Inflammatory macrophage treated with lipopolysaccharide for 1 hour (primary cell): ENCODE measurements at regions not wholly inside any gene's neighbourhood (a gene's known extent, or its start where the extent isn't known, plus 50 kb on each side); places are given as distances from the start of the nearest gene placed in this dataset.

ENCODE experiments used
- DNase-seq, 2 donors: peaks; one replicate each; pipeline ENCODE4 v3.0.0-alpha.2; 2020 to 2022

DNA sequence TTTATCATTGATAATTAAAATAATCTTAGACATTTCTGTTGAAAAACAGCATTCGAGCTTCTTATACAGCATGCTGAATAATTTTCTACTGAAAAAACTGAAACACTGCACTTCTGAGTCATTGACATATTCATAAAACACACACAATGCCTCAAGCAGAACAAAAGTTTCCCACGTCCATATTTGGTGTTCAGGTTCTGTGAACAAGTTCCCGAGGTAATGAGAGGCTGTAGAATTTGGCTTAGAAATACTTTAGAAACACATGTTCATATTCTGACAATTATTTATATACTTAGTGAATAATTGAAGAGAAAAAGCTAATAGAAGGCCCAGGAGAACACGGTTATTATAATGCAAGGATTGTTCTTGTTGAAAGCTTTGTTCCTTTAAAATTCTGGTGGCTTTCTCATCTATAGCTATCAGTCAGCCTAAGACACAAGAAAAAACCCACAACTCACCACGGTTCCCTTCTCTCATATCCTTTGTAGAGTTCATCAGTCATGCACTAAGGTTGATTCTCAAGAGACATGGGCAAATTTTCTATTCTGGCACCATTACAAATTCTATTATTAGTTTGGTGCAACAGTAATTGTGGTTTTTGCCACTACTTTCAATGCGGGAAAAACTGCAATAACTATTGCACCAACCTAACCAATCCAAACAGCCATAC is 194.4 kb downstream of the TMX3 start:
- DNase-seq, result no peak

- DNase-seq, result no peak
Measured at GRCh38 chr18:68519336-68519735, 195.6 kb downstream of the TMX3 start.

DNA sequence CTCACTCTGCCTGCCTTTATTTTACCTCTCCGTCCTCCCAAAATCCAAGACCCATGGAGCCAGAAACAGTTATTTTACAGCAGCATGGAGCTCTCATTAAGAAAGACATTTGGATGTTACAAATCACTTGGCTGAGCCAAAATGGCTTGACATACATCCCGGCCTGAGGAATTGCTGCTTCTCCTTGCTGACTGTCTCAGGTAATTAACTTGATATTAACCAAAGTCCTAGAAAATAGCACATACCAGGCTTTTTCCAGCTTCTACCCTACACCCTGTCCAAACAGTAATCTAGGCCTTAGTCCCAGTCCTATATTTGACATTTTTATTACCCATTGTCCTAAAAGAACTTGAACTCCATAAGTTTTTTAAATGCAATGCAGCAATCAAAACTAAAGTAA is 205.0 kb downstream of the TMX3 start:
- DNase-seq, result no peak

DNA sequence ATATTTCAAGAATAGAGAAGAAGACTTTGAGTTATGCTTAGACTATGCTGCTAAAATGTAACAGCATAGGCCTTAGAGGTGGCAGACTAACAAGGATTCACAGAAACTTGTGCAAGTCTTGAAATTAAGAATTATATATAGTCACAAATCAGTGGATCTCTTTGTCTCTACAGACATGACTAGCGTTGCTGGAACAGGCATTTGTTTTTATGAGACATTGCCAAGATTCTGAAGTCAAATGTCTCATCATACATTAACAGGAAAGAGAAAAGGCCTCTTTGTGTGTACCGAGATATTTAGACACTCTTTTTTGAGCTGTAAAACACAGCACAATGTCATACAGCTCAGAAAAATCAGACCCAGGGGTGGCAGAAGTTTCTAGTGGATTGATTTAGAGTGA is 207.1 kb downstream of the TMX3 start:
- no peak for DNase-seq

GRCh38 chr18:68505178-68505574 is 209.7 kb downstream of the TMX3 start:
- DNase-seq, result no peak

DNA sequence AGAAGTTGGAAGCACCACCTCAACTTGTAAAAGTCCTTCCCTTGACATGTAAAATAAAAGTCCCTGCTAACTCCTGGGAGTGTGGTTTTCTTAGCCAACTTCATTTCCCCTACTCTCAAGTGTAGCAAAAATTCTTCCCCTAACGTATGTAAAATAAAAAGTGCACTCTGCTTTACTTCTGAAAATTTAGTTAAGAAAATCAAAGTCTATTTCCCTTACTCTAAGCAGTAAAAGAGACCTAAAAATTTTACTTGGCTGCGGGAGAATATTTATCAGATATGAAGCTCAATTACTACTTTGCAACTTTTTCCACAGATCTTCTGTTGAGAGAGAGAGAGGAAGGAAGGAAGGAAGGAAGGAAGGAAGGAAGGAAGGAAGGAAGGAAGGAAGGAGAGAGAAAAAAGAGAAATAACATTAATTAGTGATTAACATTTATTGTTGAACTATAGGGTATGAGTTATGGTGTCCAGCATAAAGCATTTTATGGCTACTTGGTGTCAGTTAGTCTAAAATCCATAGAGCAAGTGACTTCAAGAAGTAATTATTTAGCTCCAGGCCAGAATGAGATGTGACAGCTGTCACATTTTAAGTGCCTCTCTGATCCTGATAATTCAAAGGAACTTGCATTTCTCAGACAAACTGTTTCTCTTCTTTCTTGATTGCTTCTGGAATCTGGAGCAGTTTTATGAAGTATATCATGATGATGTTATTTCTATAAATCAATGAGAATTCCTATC is 210.3 kb downstream of the TMX3 start:
- DNase-seq, result no peak

- no peak for DNase-seq
Measured at GRCh38 chr18:68500556-68500955, 214.4 kb downstream of the TMX3 start.

- DNase-seq, result no peak
Measured at GRCh38 chr18:68499141-68499540, 215.8 kb downstream of the TMX3 start.

GRCh38 chr18:68498636-68499035 is 216.3 kb downstream of the TMX3 start:
- no peak for DNase-seq

- DNase-seq, result no peak
Measured at GRCh38 chr18:68498185-68498584, 216.7 kb downstream of the TMX3 start.

DNA sequence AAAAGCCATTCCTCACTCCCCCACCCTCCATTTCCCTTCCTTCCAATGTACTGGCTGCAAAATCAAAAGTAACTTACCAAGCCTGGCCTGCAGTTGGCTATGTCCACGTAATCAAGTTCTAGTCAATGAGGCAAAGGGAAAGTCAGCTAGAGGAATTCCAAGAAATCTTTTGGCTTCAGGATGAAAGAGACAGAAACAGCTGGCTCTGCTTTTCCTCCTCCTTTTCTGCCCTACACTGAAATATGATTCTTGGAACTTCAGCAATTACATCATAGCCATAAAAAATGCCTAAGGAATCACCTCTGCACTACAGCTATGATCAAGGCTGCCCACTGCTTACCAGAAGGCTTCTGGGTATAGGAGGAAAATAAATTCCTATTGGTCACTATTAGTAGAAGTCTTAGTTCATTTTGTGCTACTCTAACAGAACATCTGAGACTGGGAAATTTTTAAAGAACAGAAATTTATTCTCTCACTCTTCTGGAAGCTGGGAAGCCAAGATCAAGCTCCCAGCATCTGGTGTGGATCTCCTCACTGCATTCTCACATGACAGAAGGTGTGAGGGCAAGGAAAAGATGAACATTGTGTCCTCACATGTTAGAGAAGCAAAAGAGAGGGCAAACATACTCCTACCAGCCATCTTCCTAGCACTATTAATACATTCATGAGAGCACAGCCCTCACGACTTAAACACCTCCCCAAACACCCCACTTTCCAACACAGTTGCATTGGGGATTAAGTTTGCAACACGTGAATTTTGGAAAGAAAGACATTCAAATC is 219.9 kb downstream of the TMX3 start:
- DNase-seq, result no peak

DNA sequence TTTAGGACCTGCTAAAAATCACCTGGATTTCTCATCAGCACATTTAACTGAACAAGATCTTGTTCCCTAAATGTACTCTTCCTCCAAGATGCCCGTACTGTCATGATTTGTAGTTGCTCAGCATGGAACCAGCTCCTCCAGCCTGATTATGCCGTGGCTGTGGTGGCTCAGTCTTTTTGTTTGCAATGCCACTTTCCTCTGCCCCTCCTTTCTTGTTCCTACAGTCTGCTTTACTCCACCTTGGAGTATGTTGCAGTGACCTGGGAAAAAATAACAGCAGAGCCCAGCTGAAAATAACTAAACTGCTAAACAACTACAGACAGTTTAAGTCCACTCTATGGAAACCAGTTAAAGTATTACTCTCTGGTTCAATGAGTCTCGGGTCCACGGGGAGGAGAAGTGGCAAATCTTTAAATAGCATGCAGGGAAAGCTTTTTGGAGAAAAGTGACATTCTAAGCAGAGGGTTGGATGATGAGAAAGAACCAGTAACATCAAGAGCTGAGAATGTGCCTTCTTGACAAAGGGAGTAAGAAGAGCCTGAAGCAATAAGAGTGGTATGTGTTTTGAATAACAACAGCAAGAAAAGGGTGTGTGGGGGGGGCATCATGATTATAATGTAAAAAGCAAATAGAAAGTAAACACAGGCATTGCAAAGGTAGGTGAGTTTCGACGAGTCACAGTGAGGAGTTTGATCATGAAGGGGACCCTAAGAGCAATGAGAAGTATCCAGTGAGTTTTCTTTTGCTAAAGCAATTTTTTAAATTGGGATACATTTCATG is 225.7 kb downstream of the TMX3 start:
- no peak for DNase-seq

GRCh38 chr18:68484241-68484640 is 230.7 kb downstream of the TMX3 start:
- DNase-seq, result no peak

GRCh38 chr18:68482815-68483214 is 232.1 kb downstream of the TMX3 start:
- no peak for DNase-seq

GRCh38 chr18:68480196-68480595 is 234.7 kb downstream of the TMX3 start:
- no peak for DNase-seq

- no peak for DNase-seq
Measured at GRCh38 chr18:68478246-68478645, 236.7 kb downstream of the TMX3 start.

DNA sequence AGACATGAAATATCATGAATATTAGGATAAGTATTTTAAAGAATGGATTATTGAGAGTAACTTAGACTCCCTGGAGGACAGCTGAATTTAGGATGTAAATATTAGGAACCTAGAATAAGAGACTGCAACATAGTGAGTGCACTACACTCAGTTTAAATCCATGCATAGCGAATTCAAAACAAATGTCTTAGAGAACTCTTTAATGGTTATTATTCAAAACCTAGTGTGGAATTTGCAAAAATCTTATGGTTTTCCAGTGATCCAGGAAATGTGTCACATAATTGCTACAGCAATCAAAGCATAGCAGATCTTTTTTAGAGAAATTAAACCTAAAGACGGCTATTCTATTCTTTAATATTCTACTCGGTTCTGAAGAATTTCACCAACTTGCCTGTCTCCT is 239.0 kb downstream of the TMX3 start:
- DNase-seq, result no peak

DNA sequence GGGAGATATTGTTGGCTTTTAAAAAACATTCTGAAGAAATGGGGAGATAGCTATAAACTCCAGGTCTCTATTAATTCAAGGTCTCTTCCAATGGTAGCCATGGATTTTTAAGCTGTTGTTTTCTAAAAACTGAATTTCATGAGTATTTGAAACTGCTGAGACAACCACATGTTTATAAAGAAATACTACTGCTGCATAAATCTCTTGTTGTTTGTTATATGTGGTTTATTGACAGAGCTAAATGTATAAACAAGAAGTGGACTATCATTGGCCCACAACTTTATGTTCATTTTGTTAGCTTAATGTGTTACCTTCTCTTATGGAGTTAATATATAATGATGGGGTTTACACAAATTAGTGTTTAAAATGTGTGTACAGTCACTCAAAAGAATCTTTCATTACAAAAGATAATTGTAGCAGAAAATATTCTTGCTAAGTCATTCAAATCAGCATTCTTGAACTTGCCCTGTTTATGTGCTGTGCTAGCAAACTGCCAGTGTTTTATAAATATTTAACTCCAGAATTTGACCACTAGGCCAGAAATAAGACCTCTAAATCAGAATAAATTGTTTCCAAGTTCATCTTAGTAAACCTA is 242.1 kb downstream of the TMX3 start:
- no peak for DNase-seq

DNA sequence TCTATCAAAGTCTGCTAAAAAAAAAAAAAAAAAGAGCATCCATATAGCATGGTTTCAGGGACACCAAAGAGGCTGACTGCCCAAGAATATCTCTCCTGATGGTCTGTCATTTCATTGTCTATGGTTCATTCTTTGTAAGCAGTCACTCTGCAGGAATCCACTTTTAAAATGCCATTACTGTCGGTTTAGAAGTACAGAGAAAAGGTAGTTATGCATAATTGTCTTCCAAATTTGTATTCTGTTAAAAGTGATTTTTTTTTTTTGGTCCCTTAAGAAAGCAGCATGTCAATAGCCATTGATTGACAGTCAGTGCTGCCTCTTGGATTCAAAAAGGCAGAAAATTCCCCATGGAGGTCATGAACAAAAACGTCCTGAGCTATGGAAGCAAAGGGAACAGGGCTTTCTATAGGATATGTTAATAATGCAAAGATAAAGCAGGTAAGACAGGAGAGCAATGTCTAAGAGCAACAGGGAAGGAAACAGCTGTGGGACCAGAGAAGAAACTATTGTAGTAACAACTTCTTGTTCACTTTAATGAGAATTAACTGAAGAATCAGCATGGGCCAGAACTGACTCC is 245.8 kb downstream of the TMX3 start:
- no peak for DNase-seq

DNA sequence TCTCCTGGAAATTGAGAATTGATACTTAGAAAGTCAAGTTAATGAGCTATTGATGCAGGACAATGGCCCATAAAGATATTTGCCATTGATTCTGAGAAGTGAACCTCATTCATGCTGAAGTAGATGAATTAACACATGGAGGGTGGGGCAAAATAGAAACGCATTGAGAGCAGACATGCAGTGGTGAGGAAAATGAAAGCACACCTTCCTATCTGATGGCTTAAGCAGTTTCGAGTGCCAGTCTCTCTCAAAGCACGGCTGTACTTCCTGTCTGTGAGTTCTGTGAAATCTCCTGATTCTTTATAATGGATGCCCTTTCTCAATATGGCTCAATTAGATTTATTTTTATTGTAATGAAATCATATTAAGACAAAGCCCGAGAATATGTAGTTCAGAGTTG is 247.0 kb downstream of the TMX3 start:
- no peak for DNase-seq

GRCh38 chr18:68467329-68467728 is 247.6 kb downstream of the TMX3 start:
- no peak for DNase-seq

- DNase-seq, result no peak
Measured at GRCh38 chr18:68466672-68467071, 248.2 kb downstream of the TMX3 start.
